GM18499 (cell line): ENCODE measurements at regions not wholly inside any gene's neighbourhood (a gene's known extent, or its start where the extent isn't known, plus 50 kb on each side); places are given as distances from the start of the nearest gene placed in this dataset.
"Not testable (repeated sequence)": the region's sequence is repeated elsewhere in the genome, so short reads cannot be mapped to it uniquely, and the experiment has no call there.

ENCODE experiments used
- ATAC-seq: cut with Tn5 transposase; IDR thresholded peaks from one replicate; pipeline ENCODE4 v1.9.1; 2021; ENCODE audit warnings: moderate number of reproducible peaks; ENCODE audit not compliant: insufficient read depth, unreplicated experiment

DNA sequence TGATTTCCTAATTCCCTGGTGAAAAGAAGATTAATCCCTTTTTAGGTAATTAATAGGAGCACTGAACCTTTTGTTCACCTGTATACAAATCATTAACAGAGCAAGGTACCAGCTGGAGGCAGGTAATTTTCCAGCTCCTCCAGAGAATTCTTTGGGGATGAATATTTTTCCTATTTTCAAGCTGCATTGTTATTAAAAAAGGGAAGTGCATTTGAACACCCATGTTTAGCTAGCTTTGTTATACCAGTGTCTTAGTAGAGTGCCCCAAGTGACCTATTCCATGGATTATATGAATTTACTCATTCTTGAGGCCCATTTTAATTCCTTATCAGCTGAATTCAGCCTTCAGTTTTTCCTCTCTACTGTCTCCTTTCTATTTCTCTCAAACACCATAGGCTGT lies 73.2 kb upstream of the GOT2 start:
- no peak for ATAC-seq

- ATAC-seq = no peak
These were observed 67.7 kb upstream of the GOT2 start for GRCh38 chr16:58801838-58802237.

DNA sequence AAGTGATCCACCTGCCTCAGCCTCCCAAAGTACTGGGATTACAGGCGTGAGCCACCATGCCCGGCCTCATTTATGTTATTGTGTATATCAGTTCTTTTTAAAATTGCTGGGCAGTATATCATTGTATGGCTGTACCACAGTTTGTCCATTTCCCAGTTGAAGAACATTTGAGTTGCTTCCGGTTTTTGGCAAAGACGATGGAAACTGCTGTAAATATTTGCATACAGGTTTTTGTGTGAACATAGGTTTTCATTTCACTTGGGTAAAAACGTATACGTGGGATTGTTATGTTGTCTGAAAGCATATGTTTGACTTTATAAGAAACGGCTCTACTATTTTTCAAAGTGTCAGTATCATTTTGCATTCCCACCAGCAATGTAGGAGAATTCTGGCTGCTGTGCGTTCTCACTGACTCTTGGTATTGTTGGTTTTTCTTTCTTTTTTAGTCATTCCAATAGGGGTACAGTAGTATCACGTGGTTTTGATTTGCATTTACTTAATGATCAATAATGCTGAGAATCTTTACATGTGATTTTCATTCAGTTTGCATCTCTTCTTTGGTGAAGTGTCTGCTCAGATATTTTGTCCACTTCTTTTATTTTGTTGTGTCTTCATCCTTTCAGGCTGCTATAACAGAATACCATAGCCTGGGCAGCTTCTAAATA lies 63.2 kb upstream of the GOT2 start:
- ATAC-seq = no peak

GRCh38 chr16:58793366-58793765 lies 59.2 kb upstream of the GOT2 start:
- ATAC-seq = no peak

GRCh38 chr16:58792188-58792587 lies 58.1 kb upstream of the GOT2 start:
- ATAC-seq = no peak

DNA sequence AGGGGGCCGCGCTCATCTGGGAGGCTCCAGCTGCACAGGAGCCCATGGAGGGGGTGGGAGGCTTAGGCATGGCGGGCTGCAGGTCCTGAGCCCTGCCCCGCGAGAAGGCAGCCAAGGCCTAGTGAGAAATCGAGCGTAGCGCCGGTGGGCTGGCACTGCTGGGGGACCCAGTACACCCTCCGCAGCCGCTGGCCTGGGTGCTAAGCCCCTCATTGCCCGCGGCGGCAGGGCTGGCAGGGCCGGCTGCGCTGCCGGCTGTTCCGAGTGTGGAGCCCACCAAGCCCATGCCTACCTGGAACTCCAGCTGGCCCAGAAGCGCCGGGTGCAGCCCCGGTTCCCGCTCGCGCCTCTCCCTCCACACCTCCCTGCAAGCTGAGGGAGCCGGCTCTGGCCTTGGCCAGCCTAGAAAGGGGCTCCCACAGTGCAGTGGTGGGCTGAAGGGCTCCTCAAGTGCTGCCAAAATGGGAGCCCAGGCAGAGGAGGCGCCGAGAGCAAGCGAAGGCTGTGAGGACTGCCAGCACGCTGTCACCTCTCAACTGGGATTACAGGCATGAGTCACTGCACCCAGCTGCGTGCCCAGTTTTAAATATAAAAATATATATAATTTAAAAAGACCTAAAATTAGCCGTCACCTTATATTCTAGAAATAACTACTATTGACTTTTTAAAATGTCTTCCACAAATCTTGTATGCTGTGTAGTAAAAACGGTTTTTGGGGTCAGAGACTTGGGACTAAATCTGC lies 56.9 kb upstream of the GOT2 start:
- not testable (repeated sequence) for ATAC-seq

GRCh38 chr16:58789351-58789750 lies 55.2 kb upstream of the GOT2 start:
- no peak for ATAC-seq
